GM12878 (cell line): ENCODE measurements at regions not wholly inside any gene's neighbourhood (a gene's known extent, or its start where the extent isn't known, plus 50 kb on each side); places are given as distances from the start of the nearest gene placed in this dataset.

ENCODE experiments used
- BCLAF1 ChIP-seq: fragments of 450-650 bp; IDR thresholded peaks from 2 replicates; pipeline ENCODE4 v1.6.1; 2017; ENCODE audit warnings: antibody characterized with exemption, mild to moderate bottlenecking, moderate library complexity
- CBX5 ChIP-seq: sonication (generic); IDR thresholded peaks from 2 replicates; pipeline ENCODE4 v1.6.1; 2016; ENCODE audit warnings: low read depth, moderate library complexity, mild to moderate bottlenecking, inconsistent platforms
- GABPA ChIP-seq: IDR thresholded peaks from 2 replicates; pipeline ENCODE4 v1.6.1; 2014; ENCODE audit warnings: antibody characterized with exemption, low read depth, mild to moderate bottlenecking, inconsistent platforms
- HDAC2 ChIP-seq: fragments of 200-600 bp; sonication (generic); IDR thresholded peaks from 2 replicates; pipeline ENCODE4 v1.6.1; 2017
- NFYA ChIP-seq: IDR thresholded peaks from 2 replicates; pipeline ENCODE4 v1.6.1; 2011; ENCODE audit warnings: low read depth, mild to moderate bottlenecking, low read length, improper control_type of control experiment, borderline replicate concordance
- POU2F2 ChIP-seq: IDR thresholded peaks from 3 replicates; pipeline ENCODE4 v1.6.1; 2011; ENCODE audit warnings: low read depth, mild to moderate bottlenecking, low read length, borderline replicate concordance
- RAD51 ChIP-seq: fragments of 450-650 bp; IDR thresholded peaks from 2 replicates; pipeline ENCODE4 v1.6.1; 2016; ENCODE audit warnings: moderate library complexity, mild to moderate bottlenecking, inconsistent platforms
- RFX5 ChIP-seq: IDR thresholded peaks from 2 replicates; pipeline ENCODE4 v1.6.1; 2011; ENCODE audit warnings: low read depth, low read length, improper control_type of control experiment
- SUPT20H ChIP-seq: IDR thresholded peaks from 2 replicates; pipeline ENCODE4 v1.6.1; 2011; ENCODE audit warnings: low read depth, mild to moderate bottlenecking, low read length, moderate library complexity, borderline replicate concordance; ENCODE audit not compliant: control insufficient read depth
- USF1 ChIP-seq: IDR thresholded peaks from 2 replicates; pipeline ENCODE4 v1.6.1; 2011; ENCODE audit warnings: borderline replicate concordance, low read depth, mild to moderate bottlenecking, moderate library complexity, mixed read lengths, low read length; ENCODE audit not compliant: insufficient read depth; ENCODE audit errors: extremely low read length
- TF ChIP-seq, protein P1 (sequence below): fragments of 150-350 bp; IDR thresholded peaks from 2 replicates; pipeline ENCODE4 v1.6.1; 2016; ENCODE audit warnings: low read depth, low read length

DNA sequence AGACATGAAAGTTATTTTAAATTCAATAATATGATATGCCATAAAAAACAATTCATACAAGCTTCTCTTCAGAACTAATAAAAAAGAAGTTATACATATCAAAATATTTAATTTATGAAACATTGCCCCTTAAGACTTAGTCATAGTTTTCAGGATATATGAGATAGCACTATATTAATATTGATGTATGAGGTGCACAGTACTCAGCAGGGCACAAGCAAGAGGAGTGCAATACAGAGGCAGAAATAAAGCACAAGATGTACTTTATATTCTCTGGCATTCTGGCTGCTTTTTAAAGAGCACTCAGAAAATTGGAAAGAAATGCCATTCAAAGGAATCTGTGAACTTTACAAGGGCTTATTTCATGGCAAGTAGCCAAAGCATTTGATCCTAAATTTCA, 274.9 kb downstream of the CPXCR1 start (continued):
- TF ChIP-seq BCLAF1 (no peak), RAD51 (no peak), RFX5 (no peak), HDAC2 (no peak), POU2F2 (no peak), GABPA (no peak), USF1 (no peak), SUPT20H (no peak), NFYA (no peak), CBX5 (no peak)
- TF ChIP-seq, protein P1, sequence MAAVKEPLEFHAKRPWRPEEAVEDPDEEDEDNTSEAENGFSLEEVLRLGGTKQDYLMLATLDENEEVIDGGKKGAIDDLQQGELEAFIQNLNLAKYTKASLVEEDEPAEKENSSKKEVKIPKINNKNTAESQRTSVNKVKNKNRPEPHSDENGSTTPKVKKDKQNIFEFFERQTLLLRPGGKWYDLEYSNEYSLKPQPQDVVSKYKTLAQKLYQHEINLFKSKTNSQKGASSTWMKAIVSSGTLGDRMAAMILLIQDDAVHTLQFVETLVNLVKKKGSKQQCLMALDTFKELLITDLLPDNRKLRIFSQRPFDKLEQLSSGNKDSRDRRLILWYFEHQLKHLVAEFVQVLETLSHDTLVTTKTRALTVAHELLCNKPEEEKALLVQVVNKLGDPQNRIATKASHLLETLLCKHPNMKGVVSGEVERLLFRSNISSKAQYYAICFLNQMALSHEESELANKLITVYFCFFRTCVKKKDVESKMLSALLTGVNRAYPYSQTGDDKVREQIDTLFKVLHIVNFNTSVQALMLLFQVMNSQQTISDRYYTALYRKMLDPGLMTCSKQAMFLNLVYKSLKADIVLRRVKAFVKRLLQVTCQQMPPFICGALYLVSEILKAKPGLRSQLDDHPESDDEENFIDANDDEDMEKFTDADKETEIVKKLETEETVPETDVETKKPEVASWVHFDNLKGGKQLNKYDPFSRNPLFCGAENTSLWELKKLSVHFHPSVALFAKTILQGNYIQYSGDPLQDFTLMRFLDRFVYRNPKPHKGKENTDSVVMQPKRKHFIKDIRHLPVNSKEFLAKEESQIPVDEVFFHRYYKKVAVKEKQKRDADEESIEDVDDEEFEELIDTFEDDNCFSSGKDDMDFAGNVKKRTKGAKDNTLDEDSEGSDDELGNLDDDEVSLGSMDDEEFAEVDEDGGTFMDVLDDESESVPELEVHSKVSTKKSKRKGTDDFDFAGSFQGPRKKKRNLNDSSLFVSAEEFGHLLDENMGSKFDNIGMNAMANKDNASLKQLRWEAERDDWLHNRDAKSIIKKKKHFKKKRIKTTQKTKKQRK = no peak
